ENCODE measurements at regions not wholly inside any gene's neighbourhood (a gene's known extent, or its start where the extent isn't known, plus 50 kb on each side); places are given as distances from the start of the nearest gene placed in this dataset.
A peak's percentile ranks its signal among the peaks of the same experiment; 100 is the strongest.

DNA sequence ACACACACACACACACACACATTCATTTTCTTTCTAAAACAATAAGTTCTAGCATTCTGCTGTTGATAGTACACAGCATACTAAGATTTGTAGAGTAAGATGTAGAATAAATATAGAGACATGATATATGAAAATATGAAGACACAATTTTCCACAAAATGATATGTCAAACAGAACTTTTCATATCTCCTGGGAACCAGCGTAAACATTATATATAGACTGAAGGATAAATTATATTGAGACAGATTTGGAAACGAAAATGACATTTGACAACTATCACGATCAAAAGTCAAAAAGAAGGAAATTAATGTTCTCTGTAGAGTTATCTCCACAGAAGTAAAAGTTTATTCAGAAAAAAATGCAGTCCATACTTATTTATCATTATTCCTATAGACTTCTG lies 1605.7 kb upstream of the SLC10A2 start:
- Histone ChIP-seq H3K9me3 (ENCODE audit: low read depth) (no peaks in the 10 kb centered on the region), H3K36me3 (no peaks in the 10 kb centered on the region), H3K27ac (no peak overlapping the region), H3K4me1 (ENCODE audit: low read depth) (no peaks in the 10 kb centered on the region), H3K27me3 (no peaks in the 10 kb centered on the region), H3K4me3 (no peak overlapping the region)
- DNase-seq (ENCODE audit: low read depth in 1 of 2, low spot score in 1 of 2) = no peak
- TF ChIP-seq, protein P1, sequence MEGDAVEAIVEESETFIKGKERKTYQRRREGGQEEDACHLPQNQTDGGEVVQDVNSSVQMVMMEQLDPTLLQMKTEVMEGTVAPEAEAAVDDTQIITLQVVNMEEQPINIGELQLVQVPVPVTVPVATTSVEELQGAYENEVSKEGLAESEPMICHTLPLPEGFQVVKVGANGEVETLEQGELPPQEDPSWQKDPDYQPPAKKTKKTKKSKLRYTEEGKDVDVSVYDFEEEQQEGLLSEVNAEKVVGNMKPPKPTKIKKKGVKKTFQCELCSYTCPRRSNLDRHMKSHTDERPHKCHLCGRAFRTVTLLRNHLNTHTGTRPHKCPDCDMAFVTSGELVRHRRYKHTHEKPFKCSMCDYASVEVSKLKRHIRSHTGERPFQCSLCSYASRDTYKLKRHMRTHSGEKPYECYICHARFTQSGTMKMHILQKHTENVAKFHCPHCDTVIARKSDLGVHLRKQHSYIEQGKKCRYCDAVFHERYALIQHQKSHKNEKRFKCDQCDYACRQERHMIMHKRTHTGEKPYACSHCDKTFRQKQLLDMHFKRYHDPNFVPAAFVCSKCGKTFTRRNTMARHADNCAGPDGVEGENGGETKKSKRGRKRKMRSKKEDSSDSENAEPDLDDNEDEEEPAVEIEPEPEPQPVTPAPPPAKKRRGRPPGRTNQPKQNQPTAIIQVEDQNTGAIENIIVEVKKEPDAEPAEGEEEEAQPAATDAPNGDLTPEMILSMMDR (IDR thresholded peaks at IDR 0.05; ENCODE audit: low read depth, low read length) = no peak

DNA sequence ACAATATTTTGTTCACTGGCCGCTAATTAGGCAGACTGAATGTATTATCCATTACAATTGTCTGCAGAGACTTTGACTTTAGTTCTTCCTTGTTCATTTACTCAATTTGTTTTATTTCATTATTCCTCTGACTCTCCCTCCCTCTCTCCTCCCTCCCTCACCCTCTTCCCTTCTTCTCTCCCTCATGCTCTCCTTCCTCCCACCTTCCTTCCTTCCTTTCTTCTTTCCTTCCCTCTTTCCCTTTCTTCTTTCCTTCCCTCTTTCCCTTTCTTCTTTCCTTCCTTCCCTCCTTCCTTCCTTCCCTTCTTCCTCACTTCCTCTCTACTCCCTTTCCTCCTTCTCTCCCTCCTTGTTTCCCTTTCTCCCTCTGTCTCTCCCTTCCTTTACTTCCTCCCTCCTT lies 1591.0 kb upstream of the SLC10A2 start:
- no peaks in the 10 kb centered on the region for H3K27me3 ChIP-seq
- no peak overlapping the region for H3K27ac ChIP-seq
- TF ChIP-seq, protein P1 (IDR thresholded peaks at IDR 0.05; ENCODE audit: low read depth, low read length) = no peak
- H3K9me3 ChIP-seq (ENCODE audit: low read depth) = no peaks in the 10 kb centered on the region
- no peaks in the 10 kb centered on the region for H3K4me1 ChIP-seq (ENCODE audit: low read depth)
- H3K36me3 ChIP-seq = no peaks in the 10 kb centered on the region
- H3K4me3 ChIP-seq = no peak overlapping the region
- no peak for DNase-seq (ENCODE audit: low read depth in 1 of 2, low spot score in 1 of 2)

- no peak overlapping the region for H3K27ac ChIP-seq
- no peak overlapping the region for H3K4me3 ChIP-seq
- no peaks in the 10 kb centered on the region for H3K36me3 ChIP-seq
- H3K4me1 ChIP-seq (ENCODE audit: low read depth) = no peaks in the 10 kb centered on the region
- H3K27me3 ChIP-seq = no peaks in the 10 kb centered on the region
- DNase-seq (ENCODE audit: low read depth in 1 of 2, low spot score in 1 of 2) = no peak
- TF ChIP-seq, protein P1 (IDR thresholded peaks at IDR 0.05; ENCODE audit: low read depth, low read length) = no peak
- H3K9me3 ChIP-seq (ENCODE audit: low read depth) = no peaks in the 10 kb centered on the region
Measured at GRCh38 chr13:104650431-104650830, 1584.2 kb upstream of the SLC10A2 start.

GRCh38 chr13:104648291-104648690 lies 1582.1 kb upstream of the SLC10A2 start:
- Histone ChIP-seq H3K27me3 (no peaks in the 10 kb centered on the region), H3K4me1 (ENCODE audit: low read depth) (no peaks in the 10 kb centered on the region), H3K36me3 (no peaks in the 10 kb centered on the region), H3K9me3 (ENCODE audit: low read depth) (no peaks in the 10 kb centered on the region), H3K4me3 (no peak overlapping the region), H3K27ac (no peak overlapping the region)
- TF ChIP-seq, protein P1 (IDR thresholded peaks at IDR 0.05; ENCODE audit: low read depth, low read length) = no peak
- no peak for DNase-seq (ENCODE audit: low read depth in 1 of 2, low spot score in 1 of 2)

GRCh38 chr13:104645786-104646185 lies 1579.6 kb upstream of the SLC10A2 start:
- TF ChIP-seq, protein P1 (IDR thresholded peaks at IDR 0.05; ENCODE audit: low read depth, low read length) = no peak
- Histone ChIP-seq H3K9me3 (ENCODE audit: low read depth) (no peaks in the 10 kb centered on the region), H3K27me3 (no peaks in the 10 kb centered on the region), H3K4me3 (no peak overlapping the region), H3K36me3 (no peaks in the 10 kb centered on the region), H3K4me1 (ENCODE audit: low read depth) (no peaks in the 10 kb centered on the region), H3K27ac (no peak overlapping the region)
- DNase-seq (ENCODE audit: low read depth in 1 of 2, low spot score in 1 of 2) = no peak

- TF ChIP-seq, protein P1 (IDR thresholded peaks at IDR 0.05; ENCODE audit: low read depth, low read length) = no peak
- no peaks in the 10 kb centered on the region for H3K9me3 ChIP-seq (ENCODE audit: low read depth)
- H3K36me3 ChIP-seq = no peaks in the 10 kb centered on the region
- DNase-seq (ENCODE audit: low read depth in 1 of 2, low spot score in 1 of 2) = peak in 1 of 2 donors; percentile 3
- H3K4me1 ChIP-seq (ENCODE audit: low read depth) = no peaks in the 10 kb centered on the region
- H3K4me3 ChIP-seq = no peak overlapping the region
- H3K27me3 ChIP-seq = no peaks in the 10 kb centered on the region
- no peak overlapping the region for H3K27ac ChIP-seq
Measured at GRCh38 chr13:104641309-104641708, 1575.1 kb upstream of the SLC10A2 start.

Data from cardiac muscle cell (in vitro differentiated cells and primary cell).